ENCODE measurements at regions not wholly inside any gene's neighbourhood (a gene's known extent, or its start where the extent isn't known, plus 50 kb on each side); places are given as distances from the start of the nearest gene placed in this dataset.

- Histone ChIP-seq H4K91ac (ENCODE audit: low read length) (no peak overlapping the region), H3K27me3 (ENCODE audit: control insufficient read depth in 1 of 2, insufficient read depth in 1 of 2, low read length in 2 of 2) (no peaks in the 10 kb centered on the region), H3K9ac (ENCODE audit: low read length) (no peak overlapping the region), H2BK15ac (ENCODE audit: low read depth, poor library complexity, severe bottlenecking) (no peak overlapping the region), H3K36me3 (ENCODE audit: control insufficient read depth in 1 of 2, insufficient read depth in 2 of 2, low read depth in 1 of 2, low read length in 2 of 2) (no peaks in the 10 kb centered on the region), H3K18ac (ENCODE audit: low read depth in 1 of 2, low read length in 2 of 2) (no peak overlapping the region), H3K79me1 (replicated peaks; ENCODE audit: low read length, poor library complexity, severe bottlenecking) (no peaks in the 10 kb centered on the region), H3K9me3 (ENCODE audit: control insufficient read depth, low read length) (no peaks in the 10 kb centered on the region), H2BK120ac (ENCODE audit: low read depth, low read length) (no peak overlapping the region), H2AK5ac (ENCODE audit: low read length, severe bottlenecking) (no peak overlapping the region), H3K4me1 (ENCODE audit: control insufficient read depth, insufficient read depth, low read depth, low read length) (no peaks in the 10 kb centered on the region), H2BK12ac (ENCODE audit: low read length in 2 of 2) (no peak overlapping the region), H2AFZ (ENCODE audit: low read depth, low read length) (no peak overlapping the region), H3K4me3 (ENCODE audit: insufficient read depth in 1 of 2, low read depth in 1 of 2, low read length in 2 of 2) (no peak overlapping the region), H3K4ac (ENCODE audit: low read depth in 1 of 2, low read length in 2 of 2) (no peak overlapping the region), H3K27ac (ENCODE audit: low read length, poor library complexity, severe bottlenecking) (no peak overlapping the region), H3K14ac (ENCODE audit: low read length in 2 of 2) (no peak overlapping the region), H4K8ac (ENCODE audit: low read length) (no peak overlapping the region), H2BK5ac (ENCODE audit: low read depth, low read length, poor library complexity, severe bottlenecking) (no peak overlapping the region), H3K23ac (ENCODE audit: low read length in 2 of 2) (no peak overlapping the region), H3K4me2 (ENCODE audit: low read length, poor library complexity, severe bottlenecking) (no peak overlapping the region)
- no peak for DNase-seq
- WGBS: 98% methylated on average over 6 of the region's 6 CpGs
Observed at GRCh38 chr12:30519535-30519934, 176.1 kb downstream of the IPO8 start.

GRCh38 chr12:30517320-30517719 lies 178.3 kb downstream of the IPO8 start:
- Histone ChIP-seq H3K27me3 (ENCODE audit: control insufficient read depth in 1 of 2, insufficient read depth in 1 of 2, low read length in 2 of 2) (no peaks in the 10 kb centered on the region), H4K8ac (ENCODE audit: low read length) (no peak overlapping the region), H3K79me1 (replicated peaks; ENCODE audit: low read length, poor library complexity, severe bottlenecking) (no peaks in the 10 kb centered on the region), H3K14ac (ENCODE audit: low read length in 2 of 2) (no peak overlapping the region), H4K91ac (ENCODE audit: low read length) (no peak overlapping the region), H2AFZ (ENCODE audit: low read depth, low read length) (no peak overlapping the region), H3K18ac (ENCODE audit: low read depth in 1 of 2, low read length in 2 of 2) (no peak overlapping the region), H3K9me3 (ENCODE audit: control insufficient read depth, low read length) (no peaks in the 10 kb centered on the region), H3K4me2 (ENCODE audit: low read length, poor library complexity, severe bottlenecking) (no peak overlapping the region), H2BK120ac (ENCODE audit: low read depth, low read length) (no peak overlapping the region), H3K9ac (ENCODE audit: low read length) (no peak overlapping the region), H3K4me3 (ENCODE audit: insufficient read depth in 1 of 2, low read depth in 1 of 2, low read length in 2 of 2) (no peak overlapping the region), H3K23ac (ENCODE audit: low read length in 2 of 2) (no peak overlapping the region), H3K27ac (ENCODE audit: low read length, poor library complexity, severe bottlenecking) (no peak overlapping the region), H2BK15ac (ENCODE audit: low read depth, poor library complexity, severe bottlenecking) (no peak overlapping the region), H3K4ac (ENCODE audit: low read depth in 1 of 2, low read length in 2 of 2) (no peak overlapping the region), H2BK12ac (ENCODE audit: low read length in 2 of 2) (no peak overlapping the region), H3K4me1 (ENCODE audit: control insufficient read depth, insufficient read depth, low read depth, low read length) (no peaks in the 10 kb centered on the region), H3K36me3 (ENCODE audit: control insufficient read depth in 1 of 2, insufficient read depth in 2 of 2, low read depth in 1 of 2, low read length in 2 of 2) (no peaks in the 10 kb centered on the region), H2BK5ac (ENCODE audit: low read depth, low read length, poor library complexity, severe bottlenecking) (no peak overlapping the region), H2AK5ac (ENCODE audit: low read length, severe bottlenecking) (no peak overlapping the region)
- WGBS: 90% methylated on average over 1 of the region's 1 CpG
- DNase-seq: no peak

- no peaks in the 10 kb centered on the region for H3K27me3 ChIP-seq (ENCODE audit: control insufficient read depth in 1 of 2, insufficient read depth in 1 of 2, low read length in 2 of 2)
- no peak overlapping the region for H2AFZ ChIP-seq (ENCODE audit: low read depth, low read length)
- no peak overlapping the region for H3K4me3 ChIP-seq (ENCODE audit: insufficient read depth in 1 of 2, low read depth in 1 of 2, low read length in 2 of 2)
- H3K14ac ChIP-seq (ENCODE audit: low read length in 2 of 2): no peak overlapping the region
- peak overlapping the region; percentile 20 for H3K9ac ChIP-seq (ENCODE audit: low read length)
- WGBS: no CpG with 5 or more reads among the region's 2 CpGs
- no peak overlapping the region for H3K27ac ChIP-seq (ENCODE audit: low read length, poor library complexity, severe bottlenecking)
- H3K79me1 ChIP-seq (replicated peaks; ENCODE audit: low read length, poor library complexity, severe bottlenecking): no peaks in the 10 kb centered on the region
- no peak overlapping the region for H3K23ac ChIP-seq (ENCODE audit: low read length in 2 of 2)
- no peaks in the 10 kb centered on the region for H3K36me3 ChIP-seq (ENCODE audit: control insufficient read depth in 1 of 2, insufficient read depth in 2 of 2, low read depth in 1 of 2, low read length in 2 of 2)
- no peak overlapping the region for H3K4me2 ChIP-seq (ENCODE audit: low read length, poor library complexity, severe bottlenecking)
- no peak overlapping the region for H2BK12ac ChIP-seq (ENCODE audit: low read length in 2 of 2)
- peak; percentile 39 for DNase-seq
- no peak overlapping the region for H2AK5ac ChIP-seq (ENCODE audit: low read length, severe bottlenecking)
- no peak overlapping the region for H2BK5ac ChIP-seq (ENCODE audit: low read depth, low read length, poor library complexity, severe bottlenecking)
- no peak overlapping the region for H4K91ac ChIP-seq (ENCODE audit: low read length)
- H3K9me3 ChIP-seq (ENCODE audit: control insufficient read depth, low read length): no peaks in the 10 kb centered on the region
- H4K8ac ChIP-seq (ENCODE audit: low read length): no peak overlapping the region
- no peak overlapping the region for H2BK120ac ChIP-seq (ENCODE audit: low read depth, low read length)
- H2BK15ac ChIP-seq (ENCODE audit: low read depth, poor library complexity, severe bottlenecking): no peak overlapping the region
- H3K4ac ChIP-seq (ENCODE audit: low read depth in 1 of 2, low read length in 2 of 2): no peak overlapping the region
- H3K18ac ChIP-seq (ENCODE audit: low read depth in 1 of 2, low read length in 2 of 2): no peak overlapping the region
- no peaks in the 10 kb centered on the region for H3K4me1 ChIP-seq (ENCODE audit: control insufficient read depth, insufficient read depth, low read depth, low read length)
Observed at GRCh38 chr12:30515351-30515750, 180.3 kb downstream of the IPO8 start.

GRCh38 chr12:30514666-30515065 lies 181.0 kb downstream of the IPO8 start:
- H3K36me3 ChIP-seq (ENCODE audit: control insufficient read depth in 1 of 2, insufficient read depth in 2 of 2, low read depth in 1 of 2, low read length in 2 of 2): no peaks in the 10 kb centered on the region
- H2AK5ac ChIP-seq (ENCODE audit: low read length, severe bottlenecking): no peak overlapping the region
- H3K9ac ChIP-seq (ENCODE audit: low read length): peak overlapping the region; percentile 20
- no peak overlapping the region for H3K14ac ChIP-seq (ENCODE audit: low read length in 2 of 2)
- H3K23ac ChIP-seq (ENCODE audit: low read length in 2 of 2): no peak overlapping the region
- no peak overlapping the region for H3K4ac ChIP-seq (ENCODE audit: low read depth in 1 of 2, low read length in 2 of 2)
- WGBS: 84% methylated on average over 5 of the region's 5 CpGs
- no peaks in the 10 kb centered on the region for H3K4me1 ChIP-seq (ENCODE audit: control insufficient read depth, insufficient read depth, low read depth, low read length)
- no peak overlapping the region for H2BK15ac ChIP-seq (ENCODE audit: low read depth, poor library complexity, severe bottlenecking)
- no peak overlapping the region for H2AFZ ChIP-seq (ENCODE audit: low read depth, low read length)
- H3K4me2 ChIP-seq (ENCODE audit: low read length, poor library complexity, severe bottlenecking): no peak overlapping the region
- H4K91ac ChIP-seq (ENCODE audit: low read length): no peak overlapping the region
- H3K18ac ChIP-seq (ENCODE audit: low read depth in 1 of 2, low read length in 2 of 2): no peak overlapping the region
- no peaks in the 10 kb centered on the region for H3K79me1 ChIP-seq (replicated peaks; ENCODE audit: low read length, poor library complexity, severe bottlenecking)
- no peaks in the 10 kb centered on the region for H3K9me3 ChIP-seq (ENCODE audit: control insufficient read depth, low read length)
- no peak overlapping the region for H2BK5ac ChIP-seq (ENCODE audit: low read depth, low read length, poor library complexity, severe bottlenecking)
- H4K8ac ChIP-seq (ENCODE audit: low read length): no peak overlapping the region
- H2BK120ac ChIP-seq (ENCODE audit: low read depth, low read length): no peak overlapping the region
- no peak overlapping the region for H2BK12ac ChIP-seq (ENCODE audit: low read length in 2 of 2)
- DNase-seq: no peak
- no peak overlapping the region for H3K4me3 ChIP-seq (ENCODE audit: insufficient read depth in 1 of 2, low read depth in 1 of 2, low read length in 2 of 2)
- H3K27ac ChIP-seq (ENCODE audit: low read length, poor library complexity, severe bottlenecking): no peak overlapping the region
- no peaks in the 10 kb centered on the region for H3K27me3 ChIP-seq (ENCODE audit: control insufficient read depth in 1 of 2, insufficient read depth in 1 of 2, low read length in 2 of 2)

All from mesenchymal stem cell (in vitro differentiated cells and primary cell).